ENCODE measurements at regions not wholly inside any gene's neighbourhood (a gene's known extent, or its start where the extent isn't known, plus 50 kb on each side); places are given as distances from the start of the nearest gene placed in this dataset.

DNA sequence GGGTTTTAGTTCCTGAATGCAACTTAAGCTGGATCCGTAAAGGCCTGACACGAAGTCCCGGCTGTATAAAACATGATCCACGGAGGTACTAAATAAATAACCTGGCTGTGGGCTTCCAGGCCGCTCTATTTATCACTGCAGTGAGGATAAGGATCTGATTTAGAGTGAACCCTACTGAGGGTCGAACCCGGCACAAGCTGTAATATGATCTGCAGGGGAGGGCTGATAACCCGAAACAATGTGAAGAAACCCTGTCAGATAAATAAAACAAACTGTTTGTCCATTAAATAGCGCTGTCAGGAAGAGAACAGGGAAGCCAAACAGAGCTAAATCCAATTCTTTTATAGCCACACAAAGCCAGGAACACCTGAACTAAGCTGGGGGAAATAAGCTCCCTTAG, 375.6 kb upstream of the SALL1 start:
- no peak for TF ChIP-seq CTCF (IDR thresholded peaks at IDR 0.05; ENCODE audit: insufficient read depth, low read length)
- TF ChIP-seq, protein P1, sequence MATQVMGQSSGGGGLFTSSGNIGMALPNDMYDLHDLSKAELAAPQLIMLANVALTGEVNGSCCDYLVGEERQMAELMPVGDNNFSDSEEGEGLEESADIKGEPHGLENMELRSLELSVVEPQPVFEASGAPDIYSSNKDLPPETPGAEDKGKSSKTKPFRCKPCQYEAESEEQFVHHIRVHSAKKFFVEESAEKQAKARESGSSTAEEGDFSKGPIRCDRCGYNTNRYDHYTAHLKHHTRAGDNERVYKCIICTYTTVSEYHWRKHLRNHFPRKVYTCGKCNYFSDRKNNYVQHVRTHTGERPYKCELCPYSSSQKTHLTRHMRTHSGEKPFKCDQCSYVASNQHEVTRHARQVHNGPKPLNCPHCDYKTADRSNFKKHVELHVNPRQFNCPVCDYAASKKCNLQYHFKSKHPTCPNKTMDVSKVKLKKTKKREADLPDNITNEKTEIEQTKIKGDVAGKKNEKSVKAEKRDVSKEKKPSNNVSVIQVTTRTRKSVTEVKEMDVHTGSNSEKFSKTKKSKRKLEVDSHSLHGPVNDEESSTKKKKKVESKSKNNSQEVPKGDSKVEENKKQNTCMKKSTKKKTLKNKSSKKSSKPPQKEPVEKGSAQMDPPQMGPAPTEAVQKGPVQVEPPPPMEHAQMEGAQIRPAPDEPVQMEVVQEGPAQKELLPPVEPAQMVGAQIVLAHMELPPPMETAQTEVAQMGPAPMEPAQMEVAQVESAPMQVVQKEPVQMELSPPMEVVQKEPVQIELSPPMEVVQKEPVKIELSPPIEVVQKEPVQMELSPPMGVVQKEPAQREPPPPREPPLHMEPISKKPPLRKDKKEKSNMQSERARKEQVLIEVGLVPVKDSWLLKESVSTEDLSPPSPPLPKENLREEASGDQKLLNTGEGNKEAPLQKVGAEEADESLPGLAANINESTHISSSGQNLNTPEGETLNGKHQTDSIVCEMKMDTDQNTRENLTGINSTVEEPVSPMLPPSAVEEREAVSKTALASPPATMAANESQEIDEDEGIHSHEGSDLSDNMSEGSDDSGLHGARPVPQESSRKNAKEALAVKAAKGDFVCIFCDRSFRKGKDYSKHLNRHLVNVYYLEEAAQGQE (IDR thresholded peaks at IDR 0.05; ENCODE audit: insufficient replicate concordance, low read depth): no peak
- no peak for TF ChIP-seq POLR2AphosphoS5 (IDR thresholded peaks at IDR 0.05; ENCODE audit: low read depth)
- no peak for TF ChIP-seq SPI1 (IDR thresholded peaks at IDR 0.05; ENCODE audit: borderline replicate concordance, low read depth)
- no peak for TF ChIP-seq GABPA (IDR thresholded peaks at IDR 0.05; ENCODE audit: low read depth)

Data from HL-60 (cell line).